Tibial nerve (tissue), 4 donors: ENCODE measurements at regions not wholly inside any gene's neighbourhood (a gene's known extent, or its start where the extent isn't known, plus 50 kb on each side); places are given as distances from the start of the nearest gene placed in this dataset.

Experiments
- DNase-seq, 2 donors: peaks; one replicate each; pipeline ENCODE4 v3.0.0-alpha.2; 2019; ENCODE audit warnings: low spot score in 2 of 2
- H3K27ac ChIP-seq, 4 donors: fragments of 200-600 bp; sonication (generic) in 3 of 4; one replicate each; pipeline ENCODE4 v1.5.1; 2017 to 2019; ENCODE audit warnings: mild to moderate bottlenecking in 1 of 4
- H3K27me3 ChIP-seq, 2 donors: fragments of 200-600 bp; sonication (generic) in 1 of 2; one replicate each; pipeline versions ENCODE4 v1.5.1 to v1.6.0; 2017 to 2019
- H3K36me3 ChIP-seq, 3 donors: fragments of 200-600 bp; sonication (generic); one replicate each; pipeline ENCODE4 v1.5.1; 2018 to 2019
- H3K4me1 ChIP-seq, 4 donors: fragments of 200-600 bp; sonication (generic) in 3 of 4; one replicate each; pipeline ENCODE4 v1.5.1; 2017 to 2019
- H3K4me3 ChIP-seq, 4 donors: fragments of 200-600 bp; sonication (generic) in 3 of 4; one replicate each; pipeline ENCODE4 v1.5.1; 2017 to 2019; ENCODE audit warnings: mild to moderate bottlenecking in 1 of 4, moderate library complexity in 1 of 4
- H3K9me3 ChIP-seq, 4 donors: fragments of 200-600 bp; sonication (generic) in 3 of 4; one replicate each; pipeline ENCODE4 v1.5.1; 2017 to 2019
- CTCF ChIP-seq, 5 experiments: fragments of 200-600 bp in 3 of 5; fragments of 450-650 bp in 2 of 5; sonication (generic) in 3 of 5; IDR thresholded peaks; one replicate each; pipeline ENCODE4 v1.5.1; 2016 to 2019; ENCODE audit warnings: antibody characterized with exemption in 5 of 5, mild to moderate bottlenecking in 3 of 5, moderate library complexity in 2 of 5
- EP300 ChIP-seq, 2 donors: sonication (generic); formaldehyde crosslinking; IDR thresholded peaks; one replicate each; pipeline ENCODE4 v1.6.1; 2017; ENCODE audit warnings: antibody characterized with exemption in 2 of 2, mild to moderate bottlenecking in 1 of 2
- POLR2A ChIP-seq, 2 donors: fragments of 450-650 bp; IDR thresholded peaks; one replicate each; pipeline ENCODE4 v1.6.1; 2017; ENCODE audit warnings: antibody characterized with exemption in 2 of 2, mild to moderate bottlenecking in 2 of 2, moderate library complexity in 2 of 2
- WGBS, 2 donors: methylation state at CpG; one replicate each; pipeline ENCODE4 v1.1.5; 2018; 5-methylcytosine and 5-hydroxymethylcytosine counted together

GRCh38 chr4:174152717-174153466, 130.6 kb downstream of the FBXO8 start:
- Histone ChIP-seq H3K27ac (no peak overlapping the region), H3K9me3 (no peaks in the 10 kb centered on the region), H3K27me3 (no peaks in the 10 kb centered on the region), H3K4me3 (no peak overlapping the region), H3K36me3 (no peaks in the 10 kb centered on the region), H3K4me1 (peaks cover 0 to 10% (median 0%) of the 10 kb centered on the region in 4 donors)
- 48 to 51% methylated on average over 2 of the region's 2 CpGs for whole genome bisulfite sequencing, 2 donors
- no peak for TF ChIP-seq EP300 (IDR thresholded peaks at IDR 0.05)
- TF ChIP-seq CTCF (IDR thresholded peaks at IDR 0.05) = no peak
- TF ChIP-seq POLR2A (IDR thresholded peaks at IDR 0.05) = no peak
- no peak for DNase-seq

GRCh38 chr4:174147863-174148262, 135.6 kb downstream of the FBXO8 start:
- Histone ChIP-seq H3K36me3 (no peaks in the 10 kb centered on the region), H3K9me3 (no peaks in the 10 kb centered on the region), H3K27ac (no peak overlapping the region), H3K4me3 (no peak overlapping the region), H3K4me1 (no peaks in the 10 kb centered on the region), H3K27me3 (no peaks in the 10 kb centered on the region)
- WGBS, 2 donors = 81 to 86% methylated on average over 2 of the region's 2 CpGs
- TF ChIP-seq EP300 (IDR thresholded peaks at IDR 0.05) (no peak), POLR2A (IDR thresholded peaks at IDR 0.05) (no peak), CTCF (IDR thresholded peaks at IDR 0.05) (no peak)
- no peak for DNase-seq

GRCh38 chr4:174144106-174144505, 139.4 kb downstream of the FBXO8 start:
- Histone ChIP-seq H3K27ac (no peak overlapping the region), H3K4me1 (no peaks in the 10 kb centered on the region), H3K36me3 (no peaks in the 10 kb centered on the region), H3K9me3 (no peaks in the 10 kb centered on the region), H3K27me3 (no peaks in the 10 kb centered on the region), H3K4me3 (no peak overlapping the region)
- no peak for DNase-seq
- TF ChIP-seq EP300 (IDR thresholded peaks at IDR 0.05) = no peak

GRCh38 chr4:174141876-174142275, 141.6 kb downstream of the FBXO8 start:
- no peak overlapping the region for H3K27ac ChIP-seq
- 65 to 71% methylated on average over 3 of the region's 3 CpGs for WGBS, 2 donors
- TF ChIP-seq POLR2A (IDR thresholded peaks at IDR 0.05) (no peak), EP300 (IDR thresholded peaks at IDR 0.05) (no peak), CTCF (IDR thresholded peaks at IDR 0.05) (no peak)
- no peak overlapping the region for H3K4me3 ChIP-seq
- H3K27me3 ChIP-seq = no peaks in the 10 kb centered on the region
- no peaks in the 10 kb centered on the region for H3K4me1 ChIP-seq
- H3K9me3 ChIP-seq = no peaks in the 10 kb centered on the region
- DNase-seq = no peak
- no peaks in the 10 kb centered on the region for H3K36me3 ChIP-seq

- WGBS, 2 donors = 93 to 95% methylated on average over 1 of the region's 1 CpG
- DNase-seq = no peak
These were observed 144.9 kb downstream of the FBXO8 start for GRCh38 chr4:174138616-174139015.

More at GRCh38 chr4:174138616-174139015, 144.9 kb downstream of the FBXO8 start:
- Histone ChIP-seq H3K27ac (no peak overlapping the region), H3K4me3 (no peak overlapping the region), H3K27me3 (no peaks in the 10 kb centered on the region), H3K4me1 (peaks cover 0 to 16% (median 0%) of the 10 kb centered on the region in 4 donors), H3K36me3 (no peaks in the 10 kb centered on the region), H3K9me3 (no peaks in the 10 kb centered on the region)
- TF ChIP-seq POLR2A (IDR thresholded peaks at IDR 0.05) = no peak
- no peak for TF ChIP-seq CTCF (IDR thresholded peaks at IDR 0.05)
- no peak for TF ChIP-seq EP300 (IDR thresholded peaks at IDR 0.05)
